HFFc6 (cell line): ENCODE measurements at regions not wholly inside any gene's neighbourhood (a gene's known extent, or its start where the extent isn't known, plus 50 kb on each side); places are given as distances from the start of the nearest gene placed in this dataset.

Experiments
- DNase-seq: peaks from one replicate; pipeline ENCODE4 v3.0.0-alpha.2; 2018
- H3K27ac Mint-ChIP-seq: 2 replicates; pipeline ENCODE4 v1.8.0; 2020; ENCODE audit warnings: mild to moderate bottlenecking, mixed read lengths
- H3K27me3 Mint-ChIP-seq: 2 replicates; pipeline ENCODE4 v1.8.0; 2021; ENCODE audit warnings: mild to moderate bottlenecking, moderate library complexity, mixed read lengths; ENCODE audit not compliant: insufficient read depth
- H3K36me3 Mint-ChIP-seq: 2 replicates; pipeline ENCODE4 v1.8.0; 2021; ENCODE audit warnings: low read depth, mixed read lengths
- H3K4me1 Mint-ChIP-seq: 2 replicates; pipeline ENCODE4 v1.8.0; 2020; ENCODE audit warnings: low read depth, mixed read lengths
- H3K4me3 Mint-ChIP-seq: 2 replicates; pipeline ENCODE4 v1.8.0; 2020; ENCODE audit warnings: mild to moderate bottlenecking, moderate library complexity, mixed read lengths
- H3K9me3 Mint-ChIP-seq: 2 replicates; pipeline ENCODE4 v1.8.0; 2020; ENCODE audit warnings: mild to moderate bottlenecking, mixed read lengths
- CTCF ChIP-seq: fragments of 200-600 bp; sonication (generic); IDR thresholded peaks from 2 replicates; pipeline ENCODE4 v1.5.0; 2021; ENCODE audit warnings: antibody characterized with exemption, mild to moderate bottlenecking

- TF ChIP-seq CTCF: no peak
- Mint-ChIP-seq H3K4me1 (no peaks in the 10 kb centered on the region; the same call in 1 of the 2 replicates), H3K9me3 (no peaks in the 10 kb centered on the region), H3K36me3 (no peaks in the 10 kb centered on the region), H3K4me3 (no peak overlapping the region), H3K27me3 (no peaks in the 10 kb centered on the region), H3K27ac (no peak overlapping the region)
- no peak for DNase-seq
These were observed 381.4 kb downstream of the SLITRK6 start for GRCh38 chr13:85417807-85418206.

- DNase-seq: no peak
- no peaks in the 10 kb centered on the region; the same call in 1 of the 2 replicates for H3K4me1 Mint-ChIP-seq
- H3K27me3 Mint-ChIP-seq: peaks cover 2% of the 10 kb centered on the region; the same call in 1 of the 2 replicates
- no peaks in the 10 kb centered on the region for H3K9me3 Mint-ChIP-seq
- no peak overlapping the region for H3K4me3 Mint-ChIP-seq
- no peak for TF ChIP-seq CTCF
- no peak overlapping the region for H3K27ac Mint-ChIP-seq
- no peaks in the 10 kb centered on the region for H3K36me3 Mint-ChIP-seq
These were observed 385.6 kb downstream of the SLITRK6 start for GRCh38 chr13:85413664-85414063.

- Mint-ChIP-seq H3K9me3 (no peaks in the 10 kb centered on the region), H3K4me1 (no peaks in the 10 kb centered on the region; the same call in 1 of the 2 replicates), H3K27me3 (peaks cover 2% of the 10 kb centered on the region; the same call in 1 of the 2 replicates), H3K4me3 (no peak overlapping the region), H3K36me3 (no peaks in the 10 kb centered on the region), H3K27ac (no peak overlapping the region)
- no peak for TF ChIP-seq CTCF
- no peak for DNase-seq
These were observed 386.8 kb downstream of the SLITRK6 start for GRCh38 chr13:85412448-85412847.

- TF ChIP-seq CTCF: no peak
- Mint-ChIP-seq H3K4me3 (no peak overlapping the region), H3K27ac (no peak overlapping the region), H3K9me3 (no peaks in the 10 kb centered on the region), H3K36me3 (no peaks in the 10 kb centered on the region), H3K4me1 (no peaks in the 10 kb centered on the region; the same call in 1 of the 2 replicates), H3K27me3 (peaks cover 2% of the 10 kb centered on the region; the same call in 1 of the 2 replicates)
- no peak for DNase-seq
These were observed 387.6 kb downstream of the SLITRK6 start for GRCh38 chr13:85411591-85411990.

- H3K27ac Mint-ChIP-seq: no peak overlapping the region
These were observed 390.8 kb downstream of the SLITRK6 start for GRCh38 chr13:85408415-85408814.

More at GRCh38 chr13:85408415-85408814, 390.8 kb downstream of the SLITRK6 start:
- no peak for DNase-seq
- no peak for TF ChIP-seq CTCF
- Mint-ChIP-seq H3K27me3 (peaks cover 4% of the 10 kb centered on the region; the same call in 1 of the 2 replicates), H3K4me1 (no peaks in the 10 kb centered on the region), H3K9me3 (no peaks in the 10 kb centered on the region), H3K36me3 (no peaks in the 10 kb centered on the region), H3K4me3 (no peak overlapping the region)
